PC-3 (cell line): ENCODE measurements at regions not wholly inside any gene's neighbourhood (a gene's known extent, or its start where the extent isn't known, plus 50 kb on each side); places are given as distances from the start of the nearest gene placed in this dataset.

Experiments
- ATAC-seq: fragments of 200-7000 bp; cut with Tn5 transposase; 2 replicates; pipeline ENCODE4 v1.9.1; 2020; ENCODE audit warnings: mild to moderate bottlenecking, moderate library complexity
- BruUV-seq: library from RNA; stranded (reverse); fragments of 400-500 nt; replicated peaks from 2 replicates; lab custom pipeline; 2021; lab: Mats Ljungman, UMichigan
- CTCF ChIA-PET: fragments of 300-600 bp; sonication (Branson Sonifier 250); formaldehyde crosslinking; loops from one replicate; lab custom pipeline; 2022; ENCODE audit warnings: antibody characterized with exemption; lab: Charles Lee
- POLR2A ChIA-PET: fragments of 300-600 bp; sonication (Branson Sonifier 250); formaldehyde crosslinking; loops from one replicate; lab custom pipeline; 2022; ENCODE audit warnings: antibody characterized with exemption; ENCODE audit not compliant: unreplicated experiment; lab: Charles Lee
- DNase-seq: peaks from one replicate; pipeline ENCODE4 v3.0.0-alpha.2; 2015
- H2AFZ ChIP-seq: fragments of 300-600 bp; sonication (generic); 2 replicates; pipeline ENCODE4 v1.6.0; 2016; ENCODE audit warnings: antibody characterized with exemption, low read length
- H3F3A ChIP-seq: fragments of 300-600 bp; sonication (generic); one replicate; pipeline ENCODE4 v1.6.0; 2017; ENCODE audit warnings: antibody characterized with exemption, low read length, control low read depth, mild to moderate bottlenecking; ENCODE audit not compliant: unreplicated experiment
- H3K27ac ChIP-seq: fragments of 300-600 bp; sonication (generic); 2 replicates; pipeline ENCODE4 v1.5.1; 2016; ENCODE audit warnings: mild to moderate bottlenecking, low read length
- H3K27me3 ChIP-seq: fragments of 300-600 bp; sonication (generic); 2 replicates; pipeline ENCODE4 v1.6.1; 2016; ENCODE audit warnings: low read length, mixed read lengths
- H3K36me3 ChIP-seq: fragments of 300-600 bp; sonication (generic); 2 replicates; pipeline ENCODE4 v1.6.1; 2016; ENCODE audit warnings: low read depth, mixed run types, low read length, mixed read lengths
- H3K4me1 ChIP-seq: fragments of 300-600 bp; sonication (generic); 2 replicates; pipeline ENCODE4 v1.5.1; 2016; ENCODE audit warnings: low read length; ENCODE audit not compliant: insufficient read depth
- H3K4me2 ChIP-seq: fragments of 300-600 bp; sonication (generic); 2 replicates; pipeline ENCODE4 v1.6.0; 2016; ENCODE audit warnings: low read length
- H3K4me3 ChIP-seq: fragments of 300-600 bp; sonication (generic); 2 replicates; pipeline ENCODE4 v1.5.1; 2016; ENCODE audit warnings: mild to moderate bottlenecking, low read length, mixed read lengths
- H3K79me2 ChIP-seq: fragments of 300-600 bp; sonication (generic); 2 replicates; pipeline ENCODE4 v1.6.1; 2017; ENCODE audit warnings: low read length, mixed read lengths
- H3K9ac ChIP-seq: fragments of 300-600 bp; sonication (generic); 2 replicates; pipeline ENCODE4 v1.6.0; 2016; ENCODE audit warnings: mild to moderate bottlenecking, low read length
- H3K9me2 ChIP-seq: fragments of 300-600 bp; sonication (generic); replicated peaks from 2 replicates; pipeline ENCODE4 v1.6.1; 2016; ENCODE audit warnings: mixed run types, low read length, mixed read lengths
- H3K9me3 ChIP-seq: fragments of 300-600 bp; sonication (generic); 2 replicates; pipeline ENCODE4 v1.6.1; 2016; ENCODE audit warnings: low read length, mixed read lengths
- H4K20me1 ChIP-seq: fragments of 300-600 bp; sonication (generic); 2 replicates; pipeline ENCODE4 v1.6.1; 2016; ENCODE audit warnings: low read length, mixed read lengths
- EZH2 ChIP-seq: fragments of 300-600 bp; sonication (generic); IDR thresholded peaks from one replicate; pipeline ENCODE4 v1.6.1; 2017; ENCODE audit warnings: antibody characterized with exemption, mild to moderate bottlenecking, low read length; ENCODE audit not compliant: unreplicated experiment
- EZH2phosphoT487 ChIP-seq: fragments of 300-600 bp; sonication (generic); IDR thresholded peaks from 2 replicates; pipeline ENCODE4 v1.6.1; 2018; ENCODE audit warnings: mild to moderate bottlenecking, antibody characterized with exemption, low read length, borderline replicate concordance
- intact Hi-C: fragments of 100-400 bp; cut with micrococcal nuclease; formaldehyde crosslinking; loops from 2 replicates; pipeline ENCODE4 v1.9.0; 2023
- TF ChIP-seq, protein P1 (sequence below): fragments of 300-600 bp; sonication (generic); conservative IDR thresholded peaks from 2 replicates; pipeline ENCODE4 v1.5.1; 2017; ENCODE audit warnings: antibody characterized with exemption, low read depth, mild to moderate bottlenecking, low read length

DNA sequence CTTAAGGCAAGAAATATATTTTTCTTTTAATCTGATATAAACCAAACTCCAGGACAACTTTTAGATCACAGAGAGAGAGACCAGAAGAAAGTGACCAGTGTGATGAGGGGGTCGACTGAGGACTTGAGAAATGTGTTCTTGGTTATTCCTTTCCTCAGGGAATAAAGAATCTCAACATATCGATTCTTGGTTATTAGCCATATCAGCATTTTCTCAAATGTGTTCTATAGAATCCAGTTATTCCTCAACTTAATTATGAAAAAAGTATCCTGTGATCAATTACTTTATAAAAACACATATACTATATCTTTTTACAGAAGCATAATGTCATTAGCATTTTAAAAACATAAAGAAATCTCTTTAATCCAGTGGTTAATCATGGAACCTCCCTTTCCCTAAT lies 222.1 kb upstream of the FAM3C start:
- Histone ChIP-seq H3K4me2 (no peak overlapping the region), H4K20me1 (no peaks in the 10 kb centered on the region), H3K9ac (no peak overlapping the region), H3K27me3 (peaks cover 26% of the 10 kb centered on the region), H3F3A (no peaks in the 10 kb centered on the region), H3K79me2 (no peaks in the 10 kb centered on the region), H3K36me3 (no peaks in the 10 kb centered on the region), H3K27ac (no peak overlapping the region), H3K9me3 (no peaks in the 10 kb centered on the region), H3K4me1 (no peaks in the 10 kb centered on the region), H2AFZ (no peak overlapping the region), H3K4me3 (no peak overlapping the region), H3K9me2 (no peaks in the 10 kb centered on the region)
- no peak for TF ChIP-seq EZH2phosphoT487
- TF ChIP-seq EZH2 = no peak
- TF ChIP-seq, protein P1, sequence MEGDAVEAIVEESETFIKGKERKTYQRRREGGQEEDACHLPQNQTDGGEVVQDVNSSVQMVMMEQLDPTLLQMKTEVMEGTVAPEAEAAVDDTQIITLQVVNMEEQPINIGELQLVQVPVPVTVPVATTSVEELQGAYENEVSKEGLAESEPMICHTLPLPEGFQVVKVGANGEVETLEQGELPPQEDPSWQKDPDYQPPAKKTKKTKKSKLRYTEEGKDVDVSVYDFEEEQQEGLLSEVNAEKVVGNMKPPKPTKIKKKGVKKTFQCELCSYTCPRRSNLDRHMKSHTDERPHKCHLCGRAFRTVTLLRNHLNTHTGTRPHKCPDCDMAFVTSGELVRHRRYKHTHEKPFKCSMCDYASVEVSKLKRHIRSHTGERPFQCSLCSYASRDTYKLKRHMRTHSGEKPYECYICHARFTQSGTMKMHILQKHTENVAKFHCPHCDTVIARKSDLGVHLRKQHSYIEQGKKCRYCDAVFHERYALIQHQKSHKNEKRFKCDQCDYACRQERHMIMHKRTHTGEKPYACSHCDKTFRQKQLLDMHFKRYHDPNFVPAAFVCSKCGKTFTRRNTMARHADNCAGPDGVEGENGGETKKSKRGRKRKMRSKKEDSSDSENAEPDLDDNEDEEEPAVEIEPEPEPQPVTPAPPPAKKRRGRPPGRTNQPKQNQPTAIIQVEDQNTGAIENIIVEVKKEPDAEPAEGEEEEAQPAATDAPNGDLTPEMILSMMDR = no peak
- no peak for DNase-seq
- BruUV-seq = no TSS peak
- POLR2A ChIA-PET = no interaction called here
- CTCF ChIA-PET = no interaction called here
- ATAC-seq = no peak
- intact Hi-C loops = no loop called here

DNA sequence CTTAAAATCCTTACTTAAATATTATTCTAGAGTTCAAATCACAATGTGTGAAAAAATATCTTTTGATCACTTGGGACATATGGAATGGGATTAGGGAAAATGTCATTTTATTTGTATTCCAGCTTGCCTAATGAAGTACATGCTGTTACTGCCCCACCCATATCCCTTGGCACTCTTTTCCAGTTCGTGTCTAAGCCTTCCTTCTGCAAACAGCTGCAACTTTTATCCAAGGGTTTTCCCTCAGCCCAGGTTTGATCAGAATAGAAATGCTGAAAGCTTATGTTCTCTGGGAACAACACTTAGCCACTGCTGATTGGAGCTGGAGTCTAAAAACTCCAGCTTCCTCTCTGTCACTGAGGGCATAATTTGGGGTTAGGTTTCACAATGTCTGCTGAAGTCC lies 214.1 kb upstream of the FAM3C start:
- H3K9me3 ChIP-seq = no peaks in the 10 kb centered on the region
- no peak overlapping the region for H3K9ac ChIP-seq
- intact Hi-C loops = no loop called here
- no peak overlapping the region for H3K27ac ChIP-seq
- H2AFZ ChIP-seq = no peak overlapping the region
- H3K4me2 ChIP-seq = no peak overlapping the region
- no peak for ATAC-seq
- H3K4me1 ChIP-seq = no peaks in the 10 kb centered on the region
- no peaks in the 10 kb centered on the region for H3K79me2 ChIP-seq
- no peaks in the 10 kb centered on the region for H3K9me2 ChIP-seq
- H3K36me3 ChIP-seq = no peaks in the 10 kb centered on the region
- no peak overlapping the region for H3K4me3 ChIP-seq
- ChIA-PET POLR2A (no interaction called here), CTCF (no interaction called here)
- BruUV-seq = no TSS peak
- no peaks in the 10 kb centered on the region for H3F3A ChIP-seq
- peaks cover 39% of the 10 kb centered on the region for H3K27me3 ChIP-seq
- H4K20me1 ChIP-seq = no peaks in the 10 kb centered on the region
- TF ChIP-seq EZH2phosphoT487 (no peak), EZH2 (no peak)
- TF ChIP-seq, protein P1 = no peak
- no peak for DNase-seq

DNA sequence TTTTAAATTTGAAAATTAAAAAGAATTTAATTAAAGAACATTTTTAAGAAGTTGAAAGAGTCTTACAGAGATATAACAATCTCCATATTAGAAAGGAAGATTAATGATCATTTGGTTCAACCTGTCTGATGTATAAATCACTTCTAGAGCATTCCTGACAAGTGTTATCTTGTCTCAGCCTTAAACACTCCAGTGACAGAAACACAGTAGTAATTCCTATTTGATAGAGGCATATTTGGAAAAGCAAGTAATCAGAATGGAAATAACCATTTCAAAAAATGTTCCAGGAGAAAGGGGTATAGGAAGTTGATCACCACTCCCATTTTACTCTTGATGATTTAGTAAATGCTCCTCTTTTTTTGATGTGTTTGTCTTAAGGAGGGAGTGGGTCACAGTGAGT lies 213.1 kb upstream of the FAM3C start:
- Histone ChIP-seq H3K4me2 (no peak overlapping the region), H3K9me2 (no peaks in the 10 kb centered on the region), H4K20me1 (no peaks in the 10 kb centered on the region), H3K27me3 (peaks cover 48% of the 10 kb centered on the region), H3K4me3 (no peak overlapping the region), H3K9ac (no peak overlapping the region), H3K4me1 (no peaks in the 10 kb centered on the region), H3F3A (no peaks in the 10 kb centered on the region), H3K27ac (no peak overlapping the region), H3K36me3 (no peaks in the 10 kb centered on the region), H3K9me3 (no peaks in the 10 kb centered on the region), H2AFZ (no peak overlapping the region), H3K79me2 (no peaks in the 10 kb centered on the region)
- ATAC-seq = no peak
- TF ChIP-seq EZH2phosphoT487 = no peak
- no peak for TF ChIP-seq EZH2
- TF ChIP-seq, protein P1 = no peak
- no peak for DNase-seq
- no TSS peak for BruUV-seq
- ChIA-PET CTCF (no interaction called here), POLR2A (no interaction called here)
- intact Hi-C loops = no loop called here
